ENCODE measurements at regions not wholly inside any gene's neighbourhood (a gene's known extent, or its start where the extent isn't known, plus 50 kb on each side); places are given as distances from the start of the nearest gene placed in this dataset.

DNA sequence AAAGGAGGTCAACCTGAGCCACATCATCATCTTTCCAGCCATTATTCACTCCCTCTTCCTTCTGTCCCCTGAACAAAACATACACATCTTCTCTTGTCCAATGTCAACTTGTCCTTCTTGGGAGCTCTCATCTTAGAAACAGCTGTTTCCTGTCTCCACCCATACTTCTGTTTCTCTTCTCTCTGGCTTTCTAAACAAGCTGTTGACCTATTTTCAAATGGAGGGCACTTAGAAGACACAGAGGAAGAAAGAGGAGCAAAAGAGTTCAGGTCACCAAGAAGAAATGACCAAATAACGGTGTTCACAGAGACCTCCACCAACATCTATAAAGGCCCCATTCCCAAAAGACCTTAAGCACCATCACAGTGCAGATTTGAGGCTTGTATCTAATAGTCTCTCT lies 355.9 kb upstream of the HNRNPA3 start:
- no peak overlapping the region for H3K9ac ChIP-seq (ENCODE audit: low read depth in 1 of 2, low read length in 2 of 2)
- H3K36me3 ChIP-seq (ENCODE audit: control insufficient read depth in 4 of 4, insufficient read depth in 3 of 4, low read depth in 1 of 4, low read length in 3 of 4), result no peaks in the 10 kb centered on the region
- H3K9me3 ChIP-seq (ENCODE audit: control insufficient read depth in 4 of 4, low read length in 3 of 4), result no peaks in the 10 kb centered on the region
- WGBS, result 71% methylated on average over 1 of the region's 1 CpG
- no peaks in the 10 kb centered on the region for H3K4me1 ChIP-seq (ENCODE audit: control insufficient read depth in 4 of 4, insufficient read depth in 4 of 4, low read length in 3 of 4)
- H3K27ac ChIP-seq (ENCODE audit: low read depth in 1 of 2, low read length in 2 of 2), result no peak overlapping the region
- TF ChIP-seq, protein P1, sequence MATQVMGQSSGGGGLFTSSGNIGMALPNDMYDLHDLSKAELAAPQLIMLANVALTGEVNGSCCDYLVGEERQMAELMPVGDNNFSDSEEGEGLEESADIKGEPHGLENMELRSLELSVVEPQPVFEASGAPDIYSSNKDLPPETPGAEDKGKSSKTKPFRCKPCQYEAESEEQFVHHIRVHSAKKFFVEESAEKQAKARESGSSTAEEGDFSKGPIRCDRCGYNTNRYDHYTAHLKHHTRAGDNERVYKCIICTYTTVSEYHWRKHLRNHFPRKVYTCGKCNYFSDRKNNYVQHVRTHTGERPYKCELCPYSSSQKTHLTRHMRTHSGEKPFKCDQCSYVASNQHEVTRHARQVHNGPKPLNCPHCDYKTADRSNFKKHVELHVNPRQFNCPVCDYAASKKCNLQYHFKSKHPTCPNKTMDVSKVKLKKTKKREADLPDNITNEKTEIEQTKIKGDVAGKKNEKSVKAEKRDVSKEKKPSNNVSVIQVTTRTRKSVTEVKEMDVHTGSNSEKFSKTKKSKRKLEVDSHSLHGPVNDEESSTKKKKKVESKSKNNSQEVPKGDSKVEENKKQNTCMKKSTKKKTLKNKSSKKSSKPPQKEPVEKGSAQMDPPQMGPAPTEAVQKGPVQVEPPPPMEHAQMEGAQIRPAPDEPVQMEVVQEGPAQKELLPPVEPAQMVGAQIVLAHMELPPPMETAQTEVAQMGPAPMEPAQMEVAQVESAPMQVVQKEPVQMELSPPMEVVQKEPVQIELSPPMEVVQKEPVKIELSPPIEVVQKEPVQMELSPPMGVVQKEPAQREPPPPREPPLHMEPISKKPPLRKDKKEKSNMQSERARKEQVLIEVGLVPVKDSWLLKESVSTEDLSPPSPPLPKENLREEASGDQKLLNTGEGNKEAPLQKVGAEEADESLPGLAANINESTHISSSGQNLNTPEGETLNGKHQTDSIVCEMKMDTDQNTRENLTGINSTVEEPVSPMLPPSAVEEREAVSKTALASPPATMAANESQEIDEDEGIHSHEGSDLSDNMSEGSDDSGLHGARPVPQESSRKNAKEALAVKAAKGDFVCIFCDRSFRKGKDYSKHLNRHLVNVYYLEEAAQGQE (IDR thresholded peaks at IDR 0.05), result no peak
- TF ChIP-seq NR2F2 (IDR thresholded peaks at IDR 0.05) (no peak), RXRA (IDR thresholded peaks at IDR 0.05) (no peak), TAF1 (conservative IDR thresholded peaks at IDR 0.05) (no peak), YY1 (IDR thresholded peaks at IDR 0.05) (no peak), HNF4G (IDR thresholded peaks at IDR 0.05) (no peak)
- H3K27me3 ChIP-seq (ENCODE audit: control insufficient read depth in 4 of 4, insufficient read depth in 4 of 4, low read length in 3 of 4), result peaks cover 0 to 6% (median 0%) of the 10 kb centered on the region in 4 donors
- H3K4me3 ChIP-seq (ENCODE audit: low read depth in 1 of 3, low read length in 3 of 3), result no peak overlapping the region
- no peak for DNase-seq (ENCODE audit: low spot score)

DNA sequence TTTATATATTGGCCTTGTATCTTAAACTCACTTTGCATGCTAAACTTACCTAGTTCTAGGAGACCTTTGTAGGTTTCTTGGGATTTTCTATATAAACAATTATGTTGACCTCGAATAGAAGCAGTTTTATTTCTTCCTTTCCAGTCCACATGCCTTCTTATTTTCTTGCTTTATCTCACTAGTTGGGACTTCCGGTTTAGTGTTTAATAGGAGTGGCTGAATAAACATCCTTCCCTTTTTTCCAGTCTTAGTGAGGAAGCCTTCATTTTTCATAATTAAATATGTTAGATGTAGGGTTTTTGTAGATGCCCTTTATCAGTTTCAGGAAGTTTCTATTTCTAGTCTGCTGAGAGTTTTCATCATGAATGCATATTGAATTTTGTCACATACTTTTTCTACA lies 347.3 kb upstream of the HNRNPA3 start:
- WGBS, result 38% methylated on average over 2 of the region's 2 CpGs
- DNase-seq (ENCODE audit: low spot score), result no peak
- no peak overlapping the region for H3K9ac ChIP-seq (ENCODE audit: low read depth in 1 of 2, low read length in 2 of 2)
- H3K36me3 ChIP-seq (ENCODE audit: control insufficient read depth in 4 of 4, insufficient read depth in 3 of 4, low read depth in 1 of 4, low read length in 3 of 4), result no peaks in the 10 kb centered on the region
- H3K9me3 ChIP-seq (ENCODE audit: control insufficient read depth in 4 of 4, low read length in 3 of 4), result peaks cover 0 to 2% (median 0%) of the 10 kb centered on the region in 4 donors
- H3K27ac ChIP-seq (ENCODE audit: low read depth in 1 of 2, low read length in 2 of 2), result no peak overlapping the region
- TF ChIP-seq HNF4G (IDR thresholded peaks at IDR 0.05), result no peak
- TF ChIP-seq, protein P2, sequence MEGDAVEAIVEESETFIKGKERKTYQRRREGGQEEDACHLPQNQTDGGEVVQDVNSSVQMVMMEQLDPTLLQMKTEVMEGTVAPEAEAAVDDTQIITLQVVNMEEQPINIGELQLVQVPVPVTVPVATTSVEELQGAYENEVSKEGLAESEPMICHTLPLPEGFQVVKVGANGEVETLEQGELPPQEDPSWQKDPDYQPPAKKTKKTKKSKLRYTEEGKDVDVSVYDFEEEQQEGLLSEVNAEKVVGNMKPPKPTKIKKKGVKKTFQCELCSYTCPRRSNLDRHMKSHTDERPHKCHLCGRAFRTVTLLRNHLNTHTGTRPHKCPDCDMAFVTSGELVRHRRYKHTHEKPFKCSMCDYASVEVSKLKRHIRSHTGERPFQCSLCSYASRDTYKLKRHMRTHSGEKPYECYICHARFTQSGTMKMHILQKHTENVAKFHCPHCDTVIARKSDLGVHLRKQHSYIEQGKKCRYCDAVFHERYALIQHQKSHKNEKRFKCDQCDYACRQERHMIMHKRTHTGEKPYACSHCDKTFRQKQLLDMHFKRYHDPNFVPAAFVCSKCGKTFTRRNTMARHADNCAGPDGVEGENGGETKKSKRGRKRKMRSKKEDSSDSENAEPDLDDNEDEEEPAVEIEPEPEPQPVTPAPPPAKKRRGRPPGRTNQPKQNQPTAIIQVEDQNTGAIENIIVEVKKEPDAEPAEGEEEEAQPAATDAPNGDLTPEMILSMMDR (IDR thresholded peaks at IDR 0.05; ENCODE audit: low read depth, low read length, missing input control), result no peak
- TF ChIP-seq GABPA (IDR thresholded peaks at IDR 0.05 in 1 of 2, conservative IDR thresholded peaks at IDR 0.05 in 1 of 2), result no peak
- TF ChIP-seq EGR1 (IDR thresholded peaks at IDR 0.05; ENCODE audit: low read depth in 2 of 2), result no peak
- no peak for TF ChIP-seq TAF1 (conservative IDR thresholded peaks at IDR 0.05)
- TF ChIP-seq SP1 (IDR thresholded peaks at IDR 0.05), result no peak
- H3K4me3 ChIP-seq (ENCODE audit: low read depth in 1 of 3, low read length in 3 of 3), result no peak overlapping the region
- H3K4me1 ChIP-seq (ENCODE audit: control insufficient read depth in 4 of 4, insufficient read depth in 4 of 4, low read length in 3 of 4), result no peaks in the 10 kb centered on the region
- H3K27me3 ChIP-seq (ENCODE audit: control insufficient read depth in 4 of 4, insufficient read depth in 4 of 4, low read length in 3 of 4), result peaks cover 0 to 4% (median 0%) of the 10 kb centered on the region in 4 donors

DNA sequence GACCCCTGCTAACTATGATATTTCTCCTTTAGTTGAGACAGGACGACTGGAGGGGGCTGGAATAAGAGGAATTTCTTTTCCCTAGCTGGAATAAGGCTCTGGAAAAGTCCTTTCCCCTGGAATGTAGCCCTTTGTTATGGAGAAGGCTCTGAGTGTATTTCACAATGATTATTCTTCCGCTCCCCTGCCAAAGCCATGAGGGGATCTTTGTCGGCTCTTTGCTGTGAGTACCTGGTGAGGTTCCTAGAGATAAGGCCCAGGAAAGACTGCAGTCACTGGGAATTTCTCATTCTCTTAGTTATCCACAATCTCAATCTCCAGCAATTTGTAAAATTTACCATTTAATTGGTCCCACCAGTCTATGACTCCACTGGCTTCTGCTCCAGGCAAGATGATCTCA lies 340.2 kb upstream of the HNRNPA3 start:
- peaks cover 0 to 6% (median 1%) of the 10 kb centered on the region in 4 donors for H3K27me3 ChIP-seq (ENCODE audit: control insufficient read depth in 4 of 4, insufficient read depth in 4 of 4, low read length in 3 of 4)
- TF ChIP-seq, protein P3, sequence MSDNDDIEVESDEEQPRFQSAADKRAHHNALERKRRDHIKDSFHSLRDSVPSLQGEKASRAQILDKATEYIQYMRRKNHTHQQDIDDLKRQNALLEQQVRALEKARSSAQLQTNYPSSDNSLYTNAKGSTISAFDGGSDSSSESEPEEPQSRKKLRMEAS (IDR thresholded peaks at IDR 0.05), result no peak
- TF ChIP-seq FOXA2 (IDR thresholded peaks at IDR 0.05) (no peak), HNF4G (IDR thresholded peaks at IDR 0.05) (no peak), GABPA (IDR thresholded peaks at IDR 0.05 in 1 of 2, conservative IDR thresholded peaks at IDR 0.05 in 1 of 2) (no peak), TAF1 (conservative IDR thresholded peaks at IDR 0.05) (no peak), HNF4A (conservative IDR thresholded peaks at IDR 0.05) (no peak), JUND (IDR thresholded peaks at IDR 0.05) (no peak)
- no peak overlapping the region for H3K27ac ChIP-seq (ENCODE audit: low read depth in 1 of 2, low read length in 2 of 2)
- H3K4me1 ChIP-seq (ENCODE audit: control insufficient read depth in 4 of 4, insufficient read depth in 4 of 4, low read length in 3 of 4), result no peaks in the 10 kb centered on the region
- WGBS, result 59% methylated on average over 3 of the region's 3 CpGs
- no peak for DNase-seq (ENCODE audit: low spot score)
- no peak overlapping the region for H3K9ac ChIP-seq (ENCODE audit: low read depth in 1 of 2, low read length in 2 of 2)
- no peaks in the 10 kb centered on the region for H3K36me3 ChIP-seq (ENCODE audit: control insufficient read depth in 4 of 4, insufficient read depth in 3 of 4, low read depth in 1 of 4, low read length in 3 of 4)
- peaks cover 2 to 8% (median 5%) of the 10 kb centered on the region in 4 donors for H3K9me3 ChIP-seq (ENCODE audit: control insufficient read depth in 4 of 4, low read length in 3 of 4)
- no peak overlapping the region for H3K4me3 ChIP-seq (ENCODE audit: low read depth in 1 of 3, low read length in 3 of 3)
